Stimulated activated CD8-positive, alpha-beta memory T cell treated with anti-CD3 and anti-CD28 coated beads, Interleukin-15, amount 100 ng/mL, for 24 hours (primary cell): ENCODE measurements at regions not wholly inside any gene's neighbourhood (a gene's known extent, or its start where the extent isn't known, plus 50 kb on each side); places are given as distances from the start of the nearest gene placed in this dataset.
"Not testable (repeated sequence)": the region's sequence is repeated elsewhere in the genome, so short reads cannot be mapped to it uniquely, and the experiment has no call there.

Source experiments
- DNase-seq: peaks from one replicate; pipeline ENCODE4 v3.0.0-alpha.2; 2020; ENCODE audit warnings: low read depth

DNA sequence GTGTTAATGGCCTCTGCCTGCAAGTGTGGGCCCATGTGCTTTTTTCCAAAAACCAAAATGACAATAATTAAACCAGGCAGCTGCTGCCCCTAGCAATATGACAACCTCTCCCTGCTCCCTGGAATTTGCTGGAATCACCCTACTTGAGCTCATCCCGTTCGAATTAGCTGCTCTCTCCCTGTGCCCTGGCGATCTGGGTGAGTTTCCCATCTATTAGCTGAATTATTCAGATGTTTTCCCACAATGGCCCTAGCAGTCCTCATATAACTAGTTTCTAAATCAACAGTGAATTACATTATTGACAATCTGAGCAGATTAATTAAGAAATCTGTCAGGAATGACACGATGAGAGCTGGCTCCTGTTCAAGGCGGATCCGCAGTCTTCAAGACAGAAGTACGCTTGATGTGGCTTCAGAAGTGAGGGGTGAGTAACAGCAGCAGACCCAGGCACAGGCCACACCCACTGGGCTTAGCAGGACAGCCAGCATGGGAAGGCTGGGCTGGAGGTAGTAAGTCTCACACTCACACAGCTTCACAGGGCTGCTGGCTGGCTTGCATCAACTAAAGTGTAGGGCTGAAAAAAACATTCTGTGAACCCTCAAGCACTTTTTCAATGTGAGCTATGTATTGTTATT lies 366.2 kb upstream of the ID2 start:
- no peak for DNase-seq

DNA sequence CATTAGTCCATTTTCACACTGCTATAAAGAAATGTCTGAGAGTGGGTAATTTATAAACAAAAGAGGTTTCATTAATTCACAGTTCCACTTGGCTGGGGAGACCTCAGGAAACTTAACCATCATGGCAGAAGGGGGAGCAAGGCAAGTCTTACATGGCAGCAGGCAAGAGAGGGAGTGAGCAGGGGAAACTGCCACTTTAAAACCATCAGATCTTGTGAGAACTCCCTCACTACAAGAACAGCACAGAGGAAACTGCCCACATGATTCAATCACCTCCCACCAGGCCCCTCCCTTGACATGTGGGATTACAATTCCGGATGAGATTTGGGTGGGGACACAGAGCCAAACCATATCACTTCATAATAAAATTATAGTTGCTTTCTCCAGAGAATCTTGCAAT lies 365.5 kb upstream of the ID2 start:
- DNase-seq = no peak

- DNase-seq = no peak
Measured at GRCh38 chr2:8317418-8317817, 364.4 kb upstream of the ID2 start.

- no peak for DNase-seq
Measured at GRCh38 chr2:8319219-8319618, 362.6 kb upstream of the ID2 start.

GRCh38 chr2:8320311-8321066 lies 361.4 kb upstream of the ID2 start:
- DNase-seq = no peak

DNA sequence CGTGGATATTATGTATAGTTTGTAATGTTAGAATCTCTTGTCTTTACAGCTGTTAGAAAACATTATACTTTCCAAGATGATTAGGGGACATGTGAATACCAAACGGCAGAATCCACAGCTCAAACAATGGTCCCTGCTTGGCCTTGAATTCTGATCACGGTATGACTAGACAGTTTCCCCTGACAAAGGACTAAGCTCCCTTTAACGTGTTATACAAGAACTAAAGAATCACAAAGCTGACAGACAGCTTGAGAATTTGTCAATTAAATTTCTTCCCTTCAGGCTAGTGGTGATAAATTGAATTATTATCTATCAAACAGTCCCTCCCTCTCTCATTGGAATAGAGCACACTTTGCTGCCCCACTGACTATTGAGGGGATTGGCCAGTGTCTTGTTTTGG lies 359.2 kb upstream of the ID2 start:
- DNase-seq = no peak

DNA sequence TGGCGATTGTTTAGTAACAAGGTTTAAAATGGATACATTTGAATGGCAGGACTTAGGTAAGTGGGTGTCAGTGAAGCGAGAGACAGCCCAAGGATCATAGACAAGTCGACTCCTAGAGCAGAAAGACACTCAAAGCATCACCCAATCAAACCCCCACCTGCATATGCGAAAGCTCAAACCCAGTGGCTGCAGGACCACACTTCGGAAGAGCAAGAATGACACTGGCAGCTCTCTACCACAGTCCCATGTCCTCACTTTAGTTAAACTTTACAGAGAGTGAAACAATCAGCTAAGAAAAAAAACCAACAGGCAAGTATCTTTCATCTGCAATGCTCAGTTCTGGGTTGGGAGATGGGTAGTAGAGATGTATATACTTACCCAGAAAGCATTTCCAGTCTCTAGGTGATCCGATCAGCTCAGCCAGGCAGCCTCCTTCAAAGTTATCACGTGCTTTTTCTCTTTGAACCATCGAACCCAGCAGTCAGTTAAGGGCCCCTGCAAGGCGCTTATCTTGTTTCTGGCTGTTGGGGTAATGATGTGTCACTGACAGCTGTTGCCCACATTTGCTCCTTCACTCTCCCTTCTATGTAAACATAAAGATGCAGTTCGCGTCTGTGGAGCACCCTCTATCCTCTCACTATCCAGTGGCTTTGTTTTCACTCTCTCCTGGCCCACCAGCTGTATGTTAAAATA lies 357.5 kb upstream of the ID2 start:
- no peak for DNase-seq

GRCh38 chr2:8324901-8325300 lies 357.0 kb upstream of the ID2 start:
- no peak for DNase-seq

- DNase-seq = no peak
Measured at GRCh38 chr2:8327371-8328100, 354.3 kb upstream of the ID2 start.

GRCh38 chr2:8328217-8328616 lies 353.6 kb upstream of the ID2 start:
- DNase-seq = no peak

DNA sequence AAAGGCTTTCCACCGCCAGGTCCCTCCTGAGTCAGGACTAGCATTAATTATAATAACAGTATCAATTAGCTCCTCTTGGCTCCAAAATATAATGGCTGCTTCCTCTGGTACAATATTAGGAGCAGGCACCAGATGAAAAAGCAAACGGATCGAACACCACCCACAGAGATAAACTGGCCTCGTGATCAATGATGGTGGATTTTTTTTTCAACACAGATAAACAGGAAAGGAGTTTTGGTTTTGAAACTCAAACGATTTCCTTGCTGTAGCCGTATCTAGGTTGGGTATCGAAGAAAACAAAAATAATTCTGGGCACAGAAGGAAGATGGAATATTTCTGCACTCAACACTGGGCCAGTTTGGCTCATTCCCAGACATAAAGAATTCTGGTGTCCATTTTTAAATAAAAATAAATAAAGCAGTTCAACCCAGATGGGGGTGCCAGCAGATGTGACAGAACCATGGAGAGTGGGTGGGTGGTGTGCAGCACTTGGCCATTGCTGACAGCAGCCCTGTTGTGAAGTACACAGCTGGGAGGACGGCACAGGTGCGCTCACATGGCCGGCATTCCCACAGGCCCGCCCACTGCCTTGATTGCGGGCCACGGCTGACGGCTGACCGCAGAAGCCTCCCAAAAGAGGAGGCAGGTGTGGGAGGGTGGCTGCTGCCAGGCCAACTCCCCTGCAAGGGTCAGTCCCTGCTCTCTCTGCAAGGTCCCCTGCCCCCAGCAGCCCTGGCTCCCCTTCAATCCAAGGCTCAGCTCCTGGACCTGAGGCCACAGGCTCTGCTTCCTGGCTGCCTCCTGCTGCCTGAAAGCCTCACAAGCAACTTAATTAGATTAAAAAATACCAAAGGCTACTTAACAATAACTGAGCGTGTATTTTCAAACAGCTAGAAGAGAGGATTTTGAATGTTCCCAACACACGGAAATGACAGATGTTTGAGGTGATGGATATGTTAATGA lies 351.9 kb upstream of the ID2 start:
- no peak for DNase-seq

DNA sequence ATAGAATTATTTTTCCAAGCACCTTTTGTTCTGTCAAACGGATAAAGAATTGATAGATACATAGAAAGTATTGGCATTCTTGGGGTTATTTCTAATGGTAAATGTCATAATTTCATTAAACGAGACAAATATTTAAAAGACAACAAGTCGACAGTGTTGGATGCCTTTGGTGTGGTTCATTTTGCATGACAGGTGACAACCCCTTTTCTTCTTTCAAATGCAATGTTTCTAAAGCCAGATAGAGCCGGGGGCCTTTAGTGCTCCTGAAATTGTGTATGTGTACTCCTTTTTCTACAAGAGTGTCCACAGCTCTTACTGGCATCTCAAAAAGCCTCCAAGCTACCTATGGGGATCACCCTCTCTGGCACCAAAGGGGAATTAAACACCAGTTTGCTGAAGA lies 350.8 kb upstream of the ID2 start:
- DNase-seq = no peak

GRCh38 chr2:8332646-8333045 lies 349.2 kb upstream of the ID2 start:
- no peak for DNase-seq

DNA sequence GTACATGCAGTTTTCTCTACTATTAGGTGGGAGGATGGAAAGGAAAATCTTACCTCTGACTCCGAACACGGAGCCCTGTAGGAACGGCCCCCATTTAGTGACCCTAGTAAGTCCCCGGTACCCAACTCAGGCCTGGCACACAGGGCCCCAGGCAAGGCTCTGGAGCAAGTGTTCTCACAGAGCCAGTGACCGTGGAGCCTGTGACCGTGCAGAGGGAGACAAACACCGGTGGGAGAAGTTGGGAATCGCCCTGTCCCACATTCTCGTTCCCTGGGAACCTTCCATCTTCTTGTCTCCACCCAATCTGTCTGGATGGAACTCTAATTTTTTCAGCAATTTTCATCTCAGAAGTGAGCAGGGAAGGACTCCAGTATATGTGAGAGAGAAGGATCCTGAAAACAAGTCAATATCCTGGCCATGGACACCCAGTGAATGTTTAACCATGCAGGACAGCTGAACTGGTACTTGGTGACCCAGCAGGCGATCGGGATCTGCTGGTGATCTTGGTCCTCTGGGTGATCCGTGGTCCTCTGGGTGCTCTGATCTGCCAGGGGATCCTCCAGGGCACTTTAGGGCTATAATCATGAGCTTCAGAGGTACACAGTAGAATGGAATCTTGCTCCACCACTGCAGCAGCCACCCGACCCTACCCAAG lies 348.6 kb upstream of the ID2 start:
- no peak for DNase-seq

DNA sequence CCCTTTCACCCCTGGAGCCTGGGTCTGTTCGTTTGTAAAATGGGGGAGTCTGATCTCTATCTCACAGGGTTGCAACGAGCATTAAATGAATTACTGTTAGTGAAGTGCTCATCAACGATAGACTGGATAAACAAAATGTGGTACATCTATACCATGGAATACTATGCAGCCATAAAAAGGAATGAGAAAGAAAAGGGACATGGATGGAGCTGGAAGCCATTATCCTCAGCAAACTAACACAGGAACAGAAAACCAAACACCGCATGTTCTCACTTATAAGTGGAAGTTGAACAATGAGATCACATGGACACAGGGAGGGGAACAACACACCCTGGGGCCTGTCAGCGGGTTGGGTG lies 348.0 kb upstream of the ID2 start:
- DNase-seq = not testable (repeated sequence)

DNA sequence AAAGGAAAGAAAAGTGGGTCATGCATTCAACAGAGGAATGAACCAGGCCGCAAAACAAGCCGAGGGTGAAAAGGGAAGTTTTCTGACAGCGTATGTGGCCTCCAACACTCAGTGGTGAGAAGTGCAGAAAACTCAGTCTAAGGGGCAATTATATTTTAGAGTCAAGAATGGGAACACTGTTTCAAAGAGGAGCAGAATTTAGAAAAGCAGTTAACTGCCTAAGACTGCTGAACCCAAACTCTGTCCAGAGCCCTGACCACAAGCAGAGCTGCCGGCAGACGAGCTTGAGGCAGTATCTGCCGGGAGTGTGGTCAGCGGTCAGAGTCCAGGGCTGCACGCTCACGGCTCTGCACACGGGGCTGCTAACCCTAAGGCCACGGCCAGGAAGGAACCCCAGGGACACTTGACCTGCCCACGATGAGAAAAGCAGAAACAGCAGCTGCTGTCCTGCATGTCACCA lies 347.0 kb upstream of the ID2 start:
- DNase-seq = no peak

DNA sequence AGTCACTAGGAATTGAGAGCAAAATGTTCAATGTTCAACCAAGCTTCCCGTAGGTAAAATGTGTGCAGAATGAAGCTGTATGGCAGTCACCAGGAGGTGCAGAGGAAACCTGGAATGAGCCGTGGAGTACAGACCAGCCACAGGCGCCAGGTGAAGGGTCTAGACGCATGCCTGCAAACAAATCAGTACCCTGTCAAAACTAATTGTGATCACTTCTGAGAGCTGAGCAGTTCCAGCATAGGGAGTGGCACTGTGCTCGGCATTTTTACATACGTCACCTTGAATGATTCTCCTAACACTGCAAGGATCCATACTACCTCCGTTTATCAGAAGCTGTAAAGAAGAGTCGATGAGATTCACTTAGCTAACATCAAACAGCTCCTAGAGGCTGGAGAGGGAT lies 346.1 kb upstream of the ID2 start:
- no peak for DNase-seq

DNA sequence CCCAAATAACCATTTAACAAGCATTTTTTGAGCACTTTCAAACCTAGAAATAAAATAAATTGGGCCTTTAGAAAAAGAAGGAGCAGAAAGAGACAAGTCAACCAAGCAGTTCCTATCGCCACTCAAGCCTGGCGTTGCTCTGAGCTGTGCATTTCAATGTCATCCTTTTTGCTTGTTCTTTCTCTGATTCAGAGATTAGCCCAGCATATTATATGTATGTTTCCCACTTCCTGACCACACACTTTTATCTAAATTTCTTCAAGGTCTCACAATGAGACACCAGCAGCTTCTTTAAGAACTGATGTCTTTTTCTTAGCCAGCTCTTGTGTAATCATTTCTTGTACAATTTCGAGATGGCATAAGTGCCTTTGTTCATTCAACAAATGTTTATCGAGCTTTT lies 344.5 kb upstream of the ID2 start:
- DNase-seq = no peak

DNA sequence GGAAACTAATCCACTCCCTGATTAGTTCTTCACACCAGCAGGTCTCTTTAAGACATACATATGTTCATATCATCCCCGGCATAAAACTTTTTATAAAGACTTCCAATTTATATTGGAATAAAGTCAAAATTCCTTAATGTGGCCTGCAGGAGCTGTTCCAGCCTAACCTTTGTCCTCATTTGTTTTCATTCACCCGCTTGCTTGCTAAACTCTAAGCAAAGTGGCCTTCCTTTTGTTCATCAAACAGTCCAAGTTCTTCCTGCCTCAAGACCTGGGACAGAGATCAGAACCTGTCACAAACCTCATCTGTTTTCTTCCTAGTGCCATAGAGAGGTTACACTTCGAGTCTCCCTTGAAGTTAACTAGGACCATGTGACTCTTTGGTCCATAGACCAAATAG lies 339.4 kb upstream of the ID2 start:
- no peak for DNase-seq

GRCh38 chr2:8343031-8343430 lies 338.8 kb upstream of the ID2 start:
- no peak for DNase-seq
